Common myeloid progenitor, CD34-positive (primary cell): ENCODE measurements at regions not wholly inside any gene's neighbourhood (a gene's known extent, or its start where the extent isn't known, plus 50 kb on each side); places are given as distances from the start of the nearest gene placed in this dataset.

ENCODE experiments used
- CTCF ChIA-PET: fragments of 350-600 bp; sonication (Branson Sonifier 250); formaldehyde crosslinking; loops from one replicate; lab custom pipeline; 2021; ENCODE audit warnings: antibody characterized with exemption; lab: Charles Lee
- POLR2A ChIA-PET: fragments of 350-600 bp; sonication (Branson Sonifier 250); formaldehyde crosslinking; loops from one replicate; lab custom pipeline; 2021; ENCODE audit warnings: antibody characterized with exemption; lab: Charles Lee
- DNase-seq, 3 donors: peaks; one replicate each; pipeline versions ENCODE4 v3.0.0 to v3.0.0-alpha.2; 2013
- H3K27ac ChIP-seq, 2 experiments: 1 replicate in 1 of 2; 2 replicates in 1 of 2; pipeline ENCODE4 v1.7.0; 2013; ENCODE audit warnings: inconsistent platforms in 2 of 2, low read length in 2 of 2, mild to moderate bottlenecking in 2 of 2, low read depth in 1 of 2, moderate library complexity in 1 of 2; ENCODE audit not compliant: severe bottlenecking in 2 of 2, insufficient read depth in 1 of 2, poor library complexity in 1 of 2
- H3K27me3 ChIP-seq, 5 experiments: replicated peaks in 2 of 5; 1 replicate in 3 of 5; 2 replicates in 2 of 5; pipeline versions ENCODE4 v1.6.1 to v1.7.0; 2013; ENCODE audit warnings: low read length in 4 of 5, mild to moderate bottlenecking in 2 of 5, moderate library complexity in 2 of 5, inconsistent platforms in 1 of 5; ENCODE audit not compliant: insufficient read depth in 5 of 5, control insufficient read depth in 4 of 5
- H3K36me3 ChIP-seq, 4 experiments: 1 replicate in 2 of 4; 2 replicates in 2 of 4; pipeline versions ENCODE4 v1.6.1 to v1.7.0; 2013; ENCODE audit warnings: low read length in 3 of 4, control low read depth in 1 of 4, mild to moderate bottlenecking in 1 of 4; ENCODE audit not compliant: control insufficient read depth in 4 of 4, insufficient read depth in 4 of 4
- H3K4me1 ChIP-seq, 4 experiments: 1 replicate in 3 of 4; 2 replicates in 1 of 4; pipeline versions ENCODE4 v1.6.1 to v1.7.1; 2013; ENCODE audit warnings: low read length in 3 of 4, mild to moderate bottlenecking in 3 of 4, control low read depth in 1 of 4, inconsistent platforms in 1 of 4, moderate library complexity in 1 of 4; ENCODE audit not compliant: control insufficient read depth in 4 of 4, insufficient read depth in 4 of 4; ENCODE audit errors: control extremely low read depth in 1 of 4
- H3K4me3 ChIP-seq, 7 experiments: 1 replicate in 4 of 7; 2 replicates in 3 of 7; pipeline versions ENCODE4 v1.5.1 to v1.7.0; 2013; ENCODE audit warnings: mild to moderate bottlenecking in 7 of 7, low read length in 6 of 7, moderate library complexity in 6 of 7, inconsistent platforms in 2 of 7, low read depth in 2 of 7, control low read depth in 1 of 7; ENCODE audit not compliant: insufficient read depth in 4 of 7, control insufficient read depth in 1 of 7; ENCODE audit errors: extremely low read depth in 1 of 7
- H3K9me3 ChIP-seq, 5 experiments: 1 replicate in 4 of 5; 2 replicates in 1 of 5; pipeline versions ENCODE4 v1.6.1 to v1.7.1; 2013; ENCODE audit warnings: low read length in 4 of 5, mild to moderate bottlenecking in 2 of 5, inconsistent platforms in 1 of 5, low read depth in 1 of 5, moderate library complexity in 1 of 5; ENCODE audit not compliant: control insufficient read depth in 4 of 5, insufficient read depth in 2 of 5; ENCODE audit errors: control extremely low read depth in 1 of 5
- WGBS: methylation state at CpG from one replicate; pipeline ENCODE4 v1.1.5; 2013; ENCODE audit not compliant: insufficient coverage; 5-methylcytosine and 5-hydroxymethylcytosine counted together

GRCh38 chr2:226360658-226361057 is 439.0 kb downstream of the IRS1 start:
- no peak overlapping the region for H3K27ac ChIP-seq
- POLR2A ChIA-PET, result no interaction called here
- peaks cover 0 to 2% (median 0%) of the 10 kb centered on the region in 5 experiments for H3K27me3 ChIP-seq
- H3K9me3 ChIP-seq, result no peaks in the 10 kb centered on the region
- H3K4me3 ChIP-seq, result no peak overlapping the region
- DNase-seq, result no peak
- CTCF ChIA-PET, result no interaction called here
- no peaks in the 10 kb centered on the region for H3K4me1 ChIP-seq
- H3K36me3 ChIP-seq, result no peaks in the 10 kb centered on the region
- WGBS, result no CpG with 5 or more reads among the region's 2 CpGs

- ChIA-PET POLR2A (no interaction called here), CTCF (no interaction called here)
- Histone ChIP-seq H3K27me3 (peaks cover 0 to 2% (median 0%) of the 10 kb centered on the region in 5 experiments), H3K4me1 (no peaks in the 10 kb centered on the region), H3K27ac (no peak overlapping the region), H3K4me3 (no peak overlapping the region), H3K36me3 (no peaks in the 10 kb centered on the region), H3K9me3 (no peaks in the 10 kb centered on the region)
- WGBS, result 83% methylated on average over 4 of the region's 5 CpGs
- DNase-seq, result no peak
Observed at GRCh38 chr2:226358688-226359087, 440.9 kb downstream of the IRS1 start.

DNA sequence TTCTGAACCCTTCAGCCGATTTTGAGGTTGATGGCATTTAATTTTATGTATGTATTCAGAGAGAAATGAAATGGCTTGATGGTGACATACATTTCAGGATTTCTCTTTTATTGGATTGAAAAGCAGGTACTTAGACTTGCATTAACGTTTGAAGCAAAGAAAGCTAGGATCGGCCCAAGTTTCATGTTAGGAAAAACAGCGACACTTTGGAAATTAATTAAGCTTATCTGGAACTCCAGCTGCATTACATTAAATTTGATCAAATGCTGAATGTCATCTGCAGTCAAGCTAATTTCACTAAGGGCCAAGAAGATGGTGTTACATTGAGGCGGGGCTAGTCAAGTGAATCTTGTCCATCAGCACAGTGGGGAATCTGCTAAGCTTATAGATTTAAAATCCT is 441.8 kb downstream of the IRS1 start:
- Histone ChIP-seq H3K27ac (no peak overlapping the region), H3K4me1 (no peaks in the 10 kb centered on the region), H3K9me3 (no peaks in the 10 kb centered on the region), H3K4me3 (no peak overlapping the region), H3K36me3 (no peaks in the 10 kb centered on the region), H3K27me3 (peaks cover 0 to 2% (median 0%) of the 10 kb centered on the region in 5 experiments)
- 92% methylated on average over 4 of the region's 5 CpGs for WGBS
- ChIA-PET CTCF (interaction anchor here (1.6 kb wide), 1 partner anchor 17 kb away, joined by 5 read pairs; no protein-coding TSS in a partner anchor), POLR2A (no interaction called here)
- no peak for DNase-seq

- Histone ChIP-seq H3K36me3 (no peaks in the 10 kb centered on the region), H3K4me1 (no peaks in the 10 kb centered on the region), H3K27ac (no peak overlapping the region), H3K9me3 (no peaks in the 10 kb centered on the region), H3K27me3 (peaks cover 0 to 2% (median 0%) of the 10 kb centered on the region in 5 experiments), H3K4me3 (no peak overlapping the region)
- ChIA-PET CTCF (no interaction called here), POLR2A (no interaction called here)
- no peak for DNase-seq
Observed at GRCh38 chr2:226355600-226355999, 444.0 kb downstream of the IRS1 start.

DNA sequence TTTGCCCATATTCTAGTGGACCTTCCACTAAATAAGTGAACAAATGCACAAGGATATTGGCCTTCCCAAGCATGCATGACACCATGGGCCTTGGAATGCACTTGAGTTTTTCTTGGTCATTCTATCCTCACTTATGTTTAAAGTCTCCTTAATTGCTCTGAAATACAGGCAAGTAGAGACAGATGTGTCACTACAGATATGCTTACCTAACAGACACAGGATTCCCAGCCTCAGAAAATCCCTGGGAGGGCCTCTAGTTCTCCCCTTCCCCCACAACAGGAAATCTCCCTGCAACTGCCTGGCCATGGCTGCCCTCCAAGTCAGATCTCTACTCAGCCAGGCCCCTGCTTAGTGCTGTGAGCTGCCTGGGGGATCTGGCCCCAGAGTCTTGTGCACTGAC is 445.2 kb downstream of the IRS1 start:
- Histone ChIP-seq H3K36me3 (no peaks in the 10 kb centered on the region), H3K27me3 (peaks cover 0 to 2% (median 0%) of the 10 kb centered on the region in 5 experiments), H3K4me3 (no peak overlapping the region), H3K4me1 (no peaks in the 10 kb centered on the region), H3K9me3 (peaks cover 0 to 2% (median 0%) of the 10 kb centered on the region in 5 experiments), H3K27ac (no peak overlapping the region)
- no peak for DNase-seq
- CTCF ChIA-PET, result interaction anchor here (0.5 kb wide), 1 partner anchor 501 kb away, joined by 3 read pairs; no protein-coding TSS in a partner anchor
- POLR2A ChIA-PET, result no interaction called here

DNA sequence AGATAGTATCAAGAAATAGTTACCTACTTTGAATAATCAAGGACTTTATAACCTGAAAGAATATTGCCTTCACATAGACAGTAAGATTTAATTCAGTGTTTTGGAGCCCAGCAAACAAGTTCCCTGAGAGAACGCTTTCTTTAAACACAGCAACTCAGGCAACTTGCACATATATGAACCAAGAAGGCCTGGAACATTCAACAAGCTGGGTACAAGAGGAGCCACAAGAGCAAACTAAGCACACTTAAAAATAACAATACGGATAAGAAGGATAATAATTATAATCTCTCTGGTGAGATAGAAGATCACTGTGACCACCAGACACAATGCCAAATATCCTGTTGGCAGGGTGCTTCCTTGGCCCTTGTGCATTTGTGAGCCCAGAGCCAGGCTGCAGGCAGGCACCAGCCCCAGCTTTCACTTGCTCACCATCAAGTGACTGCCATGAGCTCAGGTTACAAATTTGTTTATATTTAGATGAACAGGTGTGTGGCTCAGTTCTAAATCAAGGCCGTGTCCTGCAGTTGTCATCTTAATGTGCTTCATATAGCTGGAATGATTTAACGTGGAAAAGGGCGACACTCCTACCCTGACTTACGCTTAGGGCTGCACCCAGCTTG is 446.6 kb downstream of the IRS1 start:
- Histone ChIP-seq H3K27ac (no peak overlapping the region), H3K4me1 (no peaks in the 10 kb centered on the region), H3K9me3 (peaks cover 0 to 2% (median 0%) of the 10 kb centered on the region in 5 experiments), H3K36me3 (no peaks in the 10 kb centered on the region), H3K4me3 (no peak overlapping the region), H3K27me3 (peaks cover 0 to 2% (median 0%) of the 10 kb centered on the region in 5 experiments)
- CTCF ChIA-PET, result no interaction called here
- 94% methylated on average over 4 of the region's 6 CpGs for WGBS
- no peak for DNase-seq
- POLR2A ChIA-PET, result no interaction called here

DNA sequence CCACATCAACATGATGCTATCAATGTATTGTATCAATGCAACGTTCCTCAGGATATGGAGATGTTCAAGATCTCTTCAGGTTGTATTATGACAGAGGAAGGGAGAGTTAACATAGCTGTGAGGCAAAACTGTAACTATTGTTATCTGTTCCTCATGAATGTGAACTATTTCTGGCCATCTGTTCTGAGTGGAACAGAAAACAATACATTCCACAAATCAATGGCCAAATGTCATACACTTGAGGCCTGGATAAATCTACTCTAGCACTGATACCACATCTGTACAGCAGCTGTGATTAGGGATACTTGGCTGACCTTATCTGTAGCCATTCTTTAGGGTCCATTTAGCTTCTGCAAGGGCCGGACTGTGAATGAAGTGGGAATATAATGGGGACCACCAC is 447.9 kb downstream of the IRS1 start:
- Histone ChIP-seq H3K9me3 (peaks cover 0 to 2% (median 0%) of the 10 kb centered on the region in 5 experiments), H3K36me3 (no peaks in the 10 kb centered on the region), H3K27me3 (peaks cover 0 to 2% (median 0%) of the 10 kb centered on the region in 5 experiments), H3K4me3 (no peak overlapping the region), H3K4me1 (no peaks in the 10 kb centered on the region), H3K27ac (no peak overlapping the region)
- CTCF ChIA-PET, result no interaction called here
- WGBS, result no CpG with 5 or more reads among the region's 2 CpGs
- no peak for DNase-seq
- POLR2A ChIA-PET, result no interaction called here
